GM21619 (cell line): ENCODE measurements at regions not wholly inside any gene's neighbourhood (a gene's known extent, or its start where the extent isn't known, plus 50 kb on each side); places are given as distances from the start of the nearest gene placed in this dataset.

Source experiments
- ATAC-seq: cut with Tn5 transposase; IDR thresholded peaks from one replicate; pipeline ENCODE4 v1.9.1; 2021; ENCODE audit not compliant: unreplicated experiment

DNA sequence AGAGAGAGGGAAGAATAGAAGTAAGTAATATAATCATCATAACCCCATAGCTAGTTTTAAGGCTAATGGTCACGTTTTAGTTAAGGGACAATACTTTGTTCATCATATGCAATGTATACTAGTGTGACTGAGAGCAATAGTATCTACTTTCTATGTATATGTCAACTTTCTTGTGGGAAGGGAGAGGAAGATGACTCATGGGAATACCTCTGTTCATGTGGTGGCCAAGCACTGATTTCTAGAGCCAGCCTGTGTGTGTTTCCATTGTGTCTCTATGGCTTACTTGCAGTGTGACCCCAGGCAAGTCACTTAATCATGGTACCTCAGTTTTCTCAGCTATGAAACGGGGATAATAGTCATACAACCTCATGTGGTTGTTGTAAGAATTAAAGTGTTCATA is 639.6 kb downstream of the CETN3 start:
- ATAC-seq = no peak

DNA sequence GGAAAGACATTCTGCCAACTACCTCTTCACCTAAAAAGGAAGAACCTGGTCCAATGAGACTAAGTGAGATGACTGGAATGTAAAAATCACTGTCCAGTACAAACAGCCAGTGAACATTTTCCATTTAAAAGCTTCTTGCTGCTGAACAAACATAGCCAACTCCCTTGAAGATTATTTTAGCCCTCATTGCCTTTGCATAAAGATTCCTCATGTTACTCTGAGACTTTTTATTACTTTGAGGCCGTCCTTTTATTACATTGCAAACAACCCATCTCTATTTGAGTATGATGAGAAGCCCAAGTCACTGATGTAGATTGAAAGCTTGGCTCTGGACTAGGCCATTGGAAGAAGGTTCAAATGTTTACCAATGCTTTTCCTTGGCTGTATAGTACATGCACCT is 649.8 kb downstream of the CETN3 start:
- no peak for ATAC-seq

- no peak for ATAC-seq
Measured at GRCh38 chr5:89758146-89758545, 651.4 kb downstream of the CETN3 start.

DNA sequence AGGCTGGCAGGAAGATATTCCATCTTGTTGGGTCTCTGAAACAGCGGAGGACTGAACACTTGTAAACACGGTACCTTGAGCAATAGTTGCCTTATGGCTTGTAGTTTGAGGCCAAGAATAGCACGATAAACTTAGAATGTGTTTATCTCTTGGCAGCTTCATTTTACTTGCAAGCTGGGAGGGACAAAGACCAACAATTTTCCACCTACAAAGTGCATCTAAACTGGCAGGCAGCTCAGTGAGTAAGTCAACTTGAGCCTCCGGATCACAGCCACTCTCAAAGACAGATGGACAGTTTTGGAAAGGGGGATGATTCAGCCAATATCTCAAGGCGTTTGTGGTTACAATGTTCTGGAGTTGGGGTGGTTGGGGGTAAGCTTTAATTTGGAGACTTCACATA is 652.6 kb downstream of the CETN3 start:
- no peak for ATAC-seq

GRCh38 chr5:89755024-89755423 is 654.5 kb downstream of the CETN3 start:
- ATAC-seq = no peak

DNA sequence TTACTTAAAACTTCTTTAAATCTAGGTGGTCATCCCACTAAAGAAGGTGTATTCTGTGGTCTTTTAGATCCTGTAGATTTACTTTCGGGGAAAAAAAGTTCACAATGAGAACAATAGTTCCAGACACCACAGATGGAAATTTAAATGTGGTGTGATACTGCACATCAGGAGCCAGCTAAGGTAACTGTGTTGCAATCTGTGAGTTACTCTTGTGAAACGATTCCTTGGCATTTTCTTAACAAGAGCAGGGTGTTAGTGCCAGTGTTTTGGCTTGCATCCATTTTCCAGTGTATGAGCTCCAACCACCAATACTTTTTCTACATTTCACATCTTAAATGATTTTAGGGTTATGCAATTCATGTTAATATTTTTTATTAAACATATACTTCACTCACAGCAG is 674.5 kb downstream of the CETN3 start:
- ATAC-seq = no peak

- no peak for ATAC-seq
Measured at GRCh38 chr5:89733772-89734171, 675.8 kb downstream of the CETN3 start.

DNA sequence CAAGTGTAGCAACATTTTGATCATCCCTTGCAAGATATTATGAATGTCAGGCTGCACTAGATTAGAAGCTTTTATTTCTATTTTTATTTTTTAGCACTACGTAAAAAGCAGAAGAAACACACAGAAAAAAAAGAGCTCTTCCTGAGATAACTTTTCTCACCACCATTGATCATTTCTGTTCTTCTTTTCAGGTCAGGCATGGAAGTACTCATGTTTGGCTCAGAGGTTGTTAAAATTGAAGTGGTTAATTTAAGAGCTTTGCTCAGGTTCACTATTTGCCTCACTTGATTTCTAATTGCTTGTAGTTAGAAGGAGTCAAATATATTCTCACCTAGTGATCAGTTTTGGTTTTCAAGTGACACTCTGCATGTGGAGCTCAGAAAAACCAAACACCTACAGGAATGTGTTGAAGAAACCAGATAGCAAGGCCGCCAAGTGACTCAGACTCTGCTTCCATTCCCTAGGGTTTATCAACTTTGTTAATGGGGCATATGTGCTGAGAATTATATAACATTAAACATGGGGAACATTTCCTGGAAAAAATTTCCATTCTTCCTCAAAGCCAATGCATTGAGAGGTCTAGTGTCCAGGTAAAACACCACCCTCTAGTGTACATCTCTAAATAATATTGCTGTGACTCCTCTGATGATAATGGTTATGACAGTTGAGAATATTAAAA is 679.8 kb downstream of the CETN3 start:
- ATAC-seq = no peak

DNA sequence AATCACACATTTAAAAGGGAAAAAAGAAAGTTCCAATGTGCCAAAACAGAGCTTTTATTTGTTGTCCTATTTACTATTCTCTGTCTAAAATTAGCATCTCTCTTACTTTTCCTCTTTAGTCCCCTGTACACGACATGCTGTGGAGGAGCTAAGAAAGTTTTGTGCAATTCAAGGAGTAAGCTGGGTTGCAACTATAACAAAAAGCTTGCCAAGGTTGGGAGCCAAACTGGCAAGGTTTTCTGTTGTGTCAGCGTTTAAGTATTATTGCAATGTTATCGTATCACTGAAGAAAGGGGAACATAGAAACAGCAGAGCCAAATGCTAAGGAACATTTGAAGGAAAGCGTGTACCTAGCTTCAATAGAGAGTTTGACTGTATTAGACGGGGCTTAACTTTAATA is 680.8 kb downstream of the CETN3 start:
- ATAC-seq = no peak

- no peak for ATAC-seq
Measured at GRCh38 chr5:89728134-89728533, 681.4 kb downstream of the CETN3 start.

DNA sequence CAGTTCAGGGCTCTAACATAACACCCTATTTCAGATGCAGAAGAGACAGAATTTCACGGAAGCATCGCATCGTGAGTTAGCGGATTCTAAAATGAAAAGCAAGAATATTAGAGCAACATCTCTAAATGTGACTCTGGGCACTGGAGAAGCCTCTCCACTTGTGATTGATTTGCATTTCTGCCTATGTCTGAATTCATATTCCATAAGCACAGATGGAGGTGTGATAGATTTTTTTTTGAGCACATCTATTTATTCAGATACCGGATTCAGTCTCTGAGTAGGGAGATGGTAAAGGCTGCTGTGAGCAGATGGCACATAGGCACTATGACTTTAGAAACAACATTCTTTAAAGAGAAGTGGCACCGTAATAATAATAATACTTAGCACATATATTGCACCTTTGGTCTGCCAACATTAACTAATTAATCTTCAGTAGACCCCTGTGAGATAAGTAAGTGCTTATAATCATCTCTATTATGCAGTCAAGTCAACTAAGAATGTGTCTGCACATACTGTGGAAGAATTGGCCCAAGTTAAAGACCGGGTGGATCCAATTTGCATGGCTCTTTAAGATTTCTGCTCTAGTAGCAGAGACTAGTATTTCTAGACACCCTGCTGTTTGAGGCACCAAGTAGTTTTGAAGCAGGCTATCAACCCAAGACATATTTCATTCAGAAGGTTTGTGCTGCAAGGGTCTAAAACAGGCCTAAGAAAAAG is 685.0 kb downstream of the CETN3 start:
- no peak for ATAC-seq

DNA sequence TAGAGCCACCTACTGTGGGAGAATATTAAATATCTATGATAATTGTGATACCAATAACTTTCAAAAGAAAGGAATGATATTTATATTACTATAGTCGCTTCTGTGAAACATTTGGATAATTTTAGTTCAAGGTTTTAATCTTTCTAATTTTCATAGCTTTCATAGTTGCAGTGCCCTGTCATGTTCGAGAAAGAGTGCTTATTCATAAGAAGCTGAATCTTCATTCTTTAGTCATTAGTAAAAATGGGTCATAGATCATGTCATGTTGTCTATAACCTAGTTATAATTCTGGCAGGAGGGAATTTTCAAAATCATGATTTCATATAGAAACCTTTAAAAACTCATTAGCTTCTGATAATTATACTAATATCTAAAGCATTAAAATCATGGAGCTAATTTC is 685.6 kb downstream of the CETN3 start:
- no peak for ATAC-seq

DNA sequence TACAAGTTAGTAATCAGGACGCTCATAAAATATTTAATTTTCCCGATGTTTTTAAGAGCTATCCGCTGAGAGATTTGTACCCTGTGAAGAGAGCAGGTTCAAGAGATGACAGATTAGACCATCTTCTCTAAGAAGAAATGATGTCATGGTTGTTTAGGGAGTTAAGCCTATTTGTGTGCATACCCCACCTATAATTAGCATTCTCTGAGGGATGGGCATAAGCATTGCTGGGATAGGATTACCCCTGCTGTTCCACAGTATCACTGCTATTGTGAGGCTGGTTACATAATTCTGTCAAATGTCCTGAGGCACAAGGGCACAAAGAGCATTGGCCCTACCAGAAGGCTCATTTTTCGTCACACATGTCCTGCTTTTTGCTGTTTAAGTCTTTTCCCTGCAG is 687.0 kb downstream of the CETN3 start:
- no peak for ATAC-seq

DNA sequence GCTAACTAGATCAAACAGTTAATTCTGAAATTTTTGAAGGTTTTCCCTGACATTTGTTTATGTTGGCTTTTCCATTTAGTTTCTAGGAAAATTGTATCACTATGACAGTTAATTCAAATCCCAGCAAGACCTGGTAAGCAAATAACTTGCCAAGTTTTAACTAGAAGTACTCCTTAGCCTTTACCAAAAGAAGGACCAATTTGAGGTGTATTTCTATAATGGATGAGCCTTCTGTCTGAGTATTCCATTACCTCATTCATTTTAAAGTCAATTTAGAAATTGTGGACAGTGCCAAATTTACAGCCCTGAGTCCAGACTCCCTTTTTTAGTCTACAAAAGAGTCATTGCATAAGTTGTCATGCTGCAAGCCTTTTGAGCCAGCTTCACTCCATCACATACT is 687.6 kb downstream of the CETN3 start:
- ATAC-seq = no peak

DNA sequence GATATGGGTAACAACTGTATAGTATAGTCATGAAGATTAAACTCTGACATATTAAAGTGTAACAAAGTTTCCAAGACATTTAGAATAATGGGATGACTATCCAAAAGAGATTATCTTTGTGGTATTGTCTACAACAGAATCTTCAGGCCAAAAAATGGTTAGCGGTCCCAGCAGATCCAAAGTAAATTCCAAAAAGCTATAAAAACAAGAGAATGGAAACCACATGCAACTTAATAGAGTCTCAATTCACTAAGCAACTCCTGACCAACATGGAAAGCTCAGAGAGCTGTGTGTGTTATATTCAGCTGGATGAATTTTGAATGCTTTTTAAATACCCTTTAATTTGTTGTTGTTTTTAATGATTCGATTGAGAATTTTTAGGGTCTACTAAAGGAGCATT is 688.2 kb downstream of the CETN3 start:
- ATAC-seq = no peak

DNA sequence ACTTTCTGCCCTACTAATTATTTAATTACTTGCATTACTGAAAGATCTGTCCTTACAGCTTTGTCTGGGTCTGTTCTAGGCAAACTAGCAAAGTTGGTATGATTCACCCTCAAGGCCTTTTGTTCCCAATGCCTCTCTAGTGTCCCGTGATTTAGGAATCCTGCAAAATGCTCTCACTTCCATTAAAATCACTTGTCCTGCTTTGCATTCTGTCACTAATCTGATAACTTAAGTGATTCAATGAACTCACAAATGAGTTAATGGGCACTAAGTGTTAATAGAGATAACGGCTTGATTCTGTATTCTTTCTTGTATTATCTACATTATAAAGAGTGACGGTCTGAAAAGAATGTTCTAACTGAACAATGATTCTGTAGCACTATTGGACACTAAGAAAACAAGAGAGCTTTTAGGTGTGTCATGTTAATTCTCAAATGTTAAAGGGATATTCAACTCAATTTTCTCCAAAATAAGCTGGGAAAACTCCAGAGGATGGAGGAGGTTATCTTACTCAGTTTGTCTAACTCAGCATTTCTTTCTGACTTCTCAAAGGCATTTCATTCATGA is 697.3 kb downstream of the CETN3 start:
- no peak for ATAC-seq

- no peak for ATAC-seq
Measured at GRCh38 chr5:89711526-89711925, 698.0 kb downstream of the CETN3 start.

GRCh38 chr5:89710006-89710405 is 699.5 kb downstream of the CETN3 start:
- ATAC-seq = no peak

- no peak for ATAC-seq
Measured at GRCh38 chr5:89707891-89708290, 701.7 kb downstream of the CETN3 start.

DNA sequence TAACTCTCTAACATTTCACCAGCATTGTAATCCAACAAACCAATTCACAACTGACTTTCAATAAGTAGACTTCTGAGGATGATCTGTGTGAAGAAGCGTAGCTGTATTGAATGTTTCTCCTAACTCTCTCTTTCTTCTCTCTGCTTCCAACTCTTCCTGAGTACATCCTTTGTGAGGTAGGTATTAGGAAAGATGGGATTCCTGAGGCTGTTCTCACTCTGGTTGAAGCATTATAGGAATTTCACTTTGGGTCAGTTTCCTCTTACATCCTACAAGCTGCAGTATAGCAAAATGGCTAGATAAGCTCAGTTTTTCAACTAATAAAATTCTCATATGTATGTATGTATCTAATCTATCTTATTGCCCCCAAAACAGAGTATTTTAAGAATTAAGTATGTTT is 702.8 kb downstream of the CETN3 start:
- no peak for ATAC-seq

- ATAC-seq = no peak
Measured at GRCh38 chr5:89703817-89704216, 705.7 kb downstream of the CETN3 start.

GRCh38 chr5:89698028-89698427 is 711.5 kb downstream of the CETN3 start:
- ATAC-seq = no peak

DNA sequence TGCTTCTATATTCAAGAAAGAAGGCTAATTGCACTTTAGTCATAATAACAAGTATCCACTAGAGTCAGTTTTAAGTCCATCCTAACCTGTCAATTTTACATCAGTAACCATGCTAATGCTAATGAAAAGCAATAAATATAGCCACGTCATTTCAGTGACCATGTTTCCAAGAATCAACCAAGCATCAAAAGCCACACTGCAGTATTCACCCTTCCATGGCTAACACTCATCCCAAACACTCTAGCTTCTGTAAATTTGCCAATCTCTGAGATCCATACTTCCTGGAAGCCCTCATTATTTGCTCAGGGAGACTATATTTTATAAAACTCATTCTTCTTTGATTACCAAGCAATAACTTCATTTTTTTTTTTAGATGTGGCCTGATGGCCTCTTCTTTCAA is 712.0 kb downstream of the CETN3 start:
- no peak for ATAC-seq
